Esophagus muscularis mucosa (tissue), 4 donors: ENCODE measurements at regions not wholly inside any gene's neighbourhood (a gene's known extent, or its start where the extent isn't known, plus 50 kb on each side); places are given as distances from the start of the nearest gene placed in this dataset.
A peak's percentile ranks its signal among the peaks of the same experiment; 100 is the strongest.

Experiments
- DNase-seq: peaks from one replicate; pipeline ENCODE4 v3.0.0-alpha.2; 2017; ENCODE audit errors: extremely low spot score
- H3K27ac ChIP-seq, 4 donors: fragments of 200-600 bp; sonication (generic); replicated peaks in 1 of 4; 1 replicate in 3 of 4; 2 replicates in 1 of 4; pipeline ENCODE4 v1.5.1; 2016 to 2019; ENCODE audit warnings: mild to moderate bottlenecking in 1 of 4
- H3K27me3 ChIP-seq, 4 donors: fragments of 200-600 bp; sonication (generic); one replicate each; pipeline versions ENCODE4 v1.5.1 to v1.6.0; 2016 to 2019
- H3K36me3 ChIP-seq, 4 donors: fragments of 200-600 bp; sonication (generic); one replicate each; pipeline ENCODE4 v1.5.1; 2016 to 2019
- H3K4me1 ChIP-seq, 4 donors: fragments of 200-600 bp; sonication (generic); one replicate each; pipeline ENCODE4 v1.5.1; 2016 to 2019
- H3K4me3 ChIP-seq, 4 donors: fragments of 200-600 bp; sonication (generic); 1 replicate in 2 of 4; 2 replicates in 2 of 4; pipeline ENCODE4 v1.5.1; 2016 to 2019; ENCODE audit warnings: mild to moderate bottlenecking in 4 of 4, moderate library complexity in 1 of 4
- H3K9me3 ChIP-seq, 4 donors: fragments of 200-600 bp; sonication (generic); 1 replicate in 3 of 4; 2 replicates in 1 of 4; pipeline ENCODE4 v1.5.1; 2016 to 2019
- EP300 ChIP-seq: sonication (generic); formaldehyde crosslinking; IDR thresholded peaks from one replicate; pipeline ENCODE4 v1.6.1; 2017; ENCODE audit warnings: antibody characterized with exemption
- POLR2A ChIP-seq: fragments of 450-650 bp; IDR thresholded peaks from one replicate; pipeline ENCODE4 v1.6.1; 2017; ENCODE audit warnings: antibody characterized with exemption, moderate library complexity, mild to moderate bottlenecking, low read depth
- POLR2AphosphoS5 ChIP-seq, 2 donors: sonication (generic); formaldehyde crosslinking; IDR thresholded peaks; one replicate each; pipeline ENCODE4 v1.6.1; 2017; ENCODE audit warnings: antibody characterized with exemption in 2 of 2
- WGBS: methylation state at CpG from one replicate; pipeline ENCODE4 v1.1.5; 2018; 5-methylcytosine and 5-hydroxymethylcytosine counted together
- intact Hi-C: fragments of 100-400 bp; cut with DNase I; formaldehyde crosslinking; loops from one replicate; pipeline ENCODE4 v1.15.1; 2023
- TF ChIP-seq, protein P1 (sequence below), 3 experiments: fragments of 200-600 bp in 2 of 3; fragments of 450-650 bp in 1 of 3; sonication (generic) in 2 of 3; IDR thresholded peaks; one replicate each; pipeline ENCODE4 v1.5.1; 2017 to 2019; ENCODE audit warnings: antibody characterized with exemption in 3 of 3, mild to moderate bottlenecking in 2 of 3, moderate library complexity in 1 of 3

DNA sequence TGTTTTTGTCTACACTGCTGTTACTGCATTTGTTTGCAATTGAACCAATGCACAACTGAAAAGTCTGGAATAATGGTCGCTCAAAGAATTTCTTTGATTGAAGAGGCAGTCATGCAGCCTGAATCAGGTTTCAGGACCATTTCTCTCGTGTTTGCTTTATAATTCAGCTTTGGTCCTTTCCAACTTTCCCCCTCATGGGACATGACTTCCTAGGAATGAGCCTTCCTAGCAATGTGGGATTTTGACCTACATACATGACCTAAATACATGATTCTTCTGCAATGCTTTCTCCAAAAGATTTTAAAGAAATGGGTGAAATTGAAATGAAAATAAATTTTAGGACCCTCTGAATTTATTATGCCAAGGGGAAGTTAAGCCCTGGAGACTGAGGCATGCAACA lies 197.4 kb downstream of the MREG start:
- H3K36me3 ChIP-seq, result no peaks in the 10 kb centered on the region
- TF ChIP-seq, protein P1, sequence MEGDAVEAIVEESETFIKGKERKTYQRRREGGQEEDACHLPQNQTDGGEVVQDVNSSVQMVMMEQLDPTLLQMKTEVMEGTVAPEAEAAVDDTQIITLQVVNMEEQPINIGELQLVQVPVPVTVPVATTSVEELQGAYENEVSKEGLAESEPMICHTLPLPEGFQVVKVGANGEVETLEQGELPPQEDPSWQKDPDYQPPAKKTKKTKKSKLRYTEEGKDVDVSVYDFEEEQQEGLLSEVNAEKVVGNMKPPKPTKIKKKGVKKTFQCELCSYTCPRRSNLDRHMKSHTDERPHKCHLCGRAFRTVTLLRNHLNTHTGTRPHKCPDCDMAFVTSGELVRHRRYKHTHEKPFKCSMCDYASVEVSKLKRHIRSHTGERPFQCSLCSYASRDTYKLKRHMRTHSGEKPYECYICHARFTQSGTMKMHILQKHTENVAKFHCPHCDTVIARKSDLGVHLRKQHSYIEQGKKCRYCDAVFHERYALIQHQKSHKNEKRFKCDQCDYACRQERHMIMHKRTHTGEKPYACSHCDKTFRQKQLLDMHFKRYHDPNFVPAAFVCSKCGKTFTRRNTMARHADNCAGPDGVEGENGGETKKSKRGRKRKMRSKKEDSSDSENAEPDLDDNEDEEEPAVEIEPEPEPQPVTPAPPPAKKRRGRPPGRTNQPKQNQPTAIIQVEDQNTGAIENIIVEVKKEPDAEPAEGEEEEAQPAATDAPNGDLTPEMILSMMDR (IDR thresholded peaks at IDR 0.05), result no peak
- TF ChIP-seq POLR2A, result no peak
- no peak for TF ChIP-seq EP300
- no peak for TF ChIP-seq POLR2AphosphoS5 (IDR thresholded peaks at IDR 0.05)
- 78% methylated on average over 2 of the region's 2 CpGs for WGBS
- no peak overlapping the region for H3K27ac ChIP-seq
- intact Hi-C loops, result no loop called here
- no peaks in the 10 kb centered on the region for H3K27me3 ChIP-seq
- H3K4me1 ChIP-seq, result peaks cover 0 to 4% (median 2%) of the 10 kb centered on the region in 4 donors
- no peak overlapping the region for H3K4me3 ChIP-seq
- no peak for DNase-seq
- H3K9me3 ChIP-seq, result peaks cover 0 to 10% (median 7%) of the 10 kb centered on the region in 4 donors

DNA sequence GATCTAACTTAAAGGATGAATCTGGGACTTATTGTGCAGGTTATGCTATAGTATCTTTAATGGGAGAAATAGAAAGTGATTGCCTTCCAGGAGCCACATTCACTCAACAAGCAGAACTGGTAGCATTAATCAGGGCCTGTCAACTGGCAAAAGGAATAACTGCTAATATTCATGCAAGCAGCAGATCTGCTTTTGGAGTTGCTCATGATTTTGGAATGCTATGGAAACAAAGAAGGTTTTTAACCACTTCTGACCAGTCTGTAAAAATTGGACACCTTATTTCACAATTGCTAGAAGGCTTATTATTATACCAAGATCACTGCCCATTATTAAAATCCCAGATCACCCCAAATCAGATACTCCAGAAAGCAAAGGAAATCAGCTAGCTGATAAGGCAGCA lies 200.4 kb downstream of the MREG start:
- Histone ChIP-seq H3K4me1 (peaks cover 0 to 4% (median 2%) of the 10 kb centered on the region in 4 donors), H3K4me3 (no peak overlapping the region), H3K27ac (no peak overlapping the region), H3K9me3 (no peaks in the 10 kb centered on the region), H3K36me3 (no peaks in the 10 kb centered on the region), H3K27me3 (no peaks in the 10 kb centered on the region)
- no peak for TF ChIP-seq EP300
- TF ChIP-seq, protein P1 (IDR thresholded peaks at IDR 0.05), result no peak
- TF ChIP-seq POLR2A, result no peak
- no peak for TF ChIP-seq POLR2AphosphoS5 (IDR thresholded peaks at IDR 0.05)
- no peak for DNase-seq
- intact Hi-C loops, result no loop called here

GRCh38 chr2:215811409-215812345 lies 201.7 kb downstream of the MREG start:
- no peak overlapping the region for H3K4me3 ChIP-seq
- WGBS, result 92% methylated on average over 3 of the region's 3 CpGs
- H3K9me3 ChIP-seq, result no peaks in the 10 kb centered on the region
- no peaks in the 10 kb centered on the region for H3K27me3 ChIP-seq
- no peaks in the 10 kb centered on the region for H3K36me3 ChIP-seq
- H3K4me1 ChIP-seq, result peaks cover 0 to 4% (median 1%) of the 10 kb centered on the region in 4 donors
- no peak overlapping the region for H3K27ac ChIP-seq
- DNase-seq, result peak; percentile 37
- TF ChIP-seq POLR2A (no peak), POLR2AphosphoS5 (IDR thresholded peaks at IDR 0.05) (no peak), EP300 (no peak)
- TF ChIP-seq, protein P1 (IDR thresholded peaks at IDR 0.05), result no peak
- intact Hi-C loops, result no loop called here

DNA sequence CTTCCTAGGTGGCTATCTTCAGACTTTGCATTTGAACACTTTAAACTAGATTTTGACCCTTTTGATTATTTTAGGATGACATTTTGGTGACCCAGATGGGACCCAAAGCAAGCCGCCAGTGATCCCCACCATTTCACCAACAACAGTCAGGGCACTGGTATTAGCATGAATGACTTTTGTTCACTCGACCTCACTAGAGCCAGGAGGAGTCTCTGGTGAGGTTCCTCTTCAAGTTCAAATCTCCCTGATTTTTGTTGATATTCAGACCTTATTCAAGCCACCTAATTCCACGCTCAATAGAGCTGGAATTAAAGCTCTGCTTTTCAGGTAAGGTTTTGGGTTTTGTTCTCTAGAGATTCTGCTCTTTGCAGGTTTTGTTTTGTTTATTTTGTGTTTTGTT lies 202.3 kb downstream of the MREG start:
- TF ChIP-seq POLR2AphosphoS5 (IDR thresholded peaks at IDR 0.05) (no peak), POLR2A (no peak), EP300 (no peak)
- TF ChIP-seq, protein P1 (IDR thresholded peaks at IDR 0.05), result no peak
- H3K4me3 ChIP-seq, result no peak overlapping the region
- no peaks in the 10 kb centered on the region for H3K27me3 ChIP-seq
- H3K4me1 ChIP-seq, result no peaks in the 10 kb centered on the region
- no peak overlapping the region for H3K27ac ChIP-seq
- 92% methylated on average over 3 of the region's 3 CpGs for WGBS
- intact Hi-C loops, result no loop called here
- DNase-seq, result no peak
- H3K36me3 ChIP-seq, result no peaks in the 10 kb centered on the region
- H3K9me3 ChIP-seq, result no peaks in the 10 kb centered on the region

DNA sequence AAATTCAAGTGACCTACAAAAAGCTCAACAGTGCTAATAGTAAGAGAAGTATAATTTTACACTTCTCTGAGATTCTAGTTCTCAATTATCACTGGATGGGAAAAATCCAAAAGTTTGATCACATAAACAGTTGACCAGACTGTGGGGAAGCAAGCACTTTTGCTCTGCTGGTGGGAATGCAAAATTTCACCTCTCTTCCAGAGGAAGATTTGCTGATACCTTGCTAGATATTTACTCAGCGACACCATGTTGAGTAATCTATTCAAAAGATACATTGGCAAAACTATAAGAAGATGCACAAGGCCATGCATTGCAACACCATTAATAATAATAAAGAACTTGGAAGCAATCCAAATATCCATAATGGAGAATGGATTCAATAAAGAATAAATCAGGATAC lies 204.4 kb downstream of the MREG start:
- Histone ChIP-seq H3K4me3 (no peak overlapping the region), H3K27ac (no peak overlapping the region), H3K27me3 (no peaks in the 10 kb centered on the region), H3K9me3 (no peaks in the 10 kb centered on the region), H3K36me3 (no peaks in the 10 kb centered on the region), H3K4me1 (no peaks in the 10 kb centered on the region)
- intact Hi-C loops, result no loop called here
- no peak for TF ChIP-seq POLR2AphosphoS5 (IDR thresholded peaks at IDR 0.05)
- no peak for TF ChIP-seq POLR2A
- WGBS, result 97% methylated on average over 1 of the region's 1 CpG
- no peak for DNase-seq
